Gastroesophageal sphincter (tissue), 4 donors: ENCODE measurements at regions not wholly inside any gene's neighbourhood (a gene's known extent, or its start where the extent isn't known, plus 50 kb on each side); places are given as distances from the start of the nearest gene placed in this dataset.

Experiments used
- ATAC-seq: fragments of 150-250 bp; one replicate; pipeline ENCODE4 v1.9.1; 2016; ENCODE audit warnings: mild to moderate bottlenecking, moderate library complexity
- H3K27ac ChIP-seq, 4 donors: fragments of 200-600 bp; sonication (generic) in 3 of 4; 1 replicate in 3 of 4; 2 replicates in 1 of 4; pipeline ENCODE4 v1.5.1; 2016 to 2019
- H3K27me3 ChIP-seq: fragments of 200-600 bp; sonication (generic); one replicate; pipeline ENCODE4 v1.5.1; 2019
- H3K36me3 ChIP-seq, 2 donors: fragments of 200-600 bp; sonication (generic); one replicate each; pipeline ENCODE4 v1.5.1; 2019; ENCODE audit warnings: control low read depth in 1 of 2
- H3K4me1 ChIP-seq, 3 donors: fragments of 200-600 bp; sonication (generic); 1 replicate in 2 of 3; 2 replicates in 1 of 3; pipeline ENCODE4 v1.5.1; 2016 to 2019; ENCODE audit warnings: control low read depth in 2 of 3
- H3K4me3 ChIP-seq, 2 donors: fragments of 200-600 bp; sonication (generic); one replicate each; pipeline ENCODE4 v1.5.1; 2019; ENCODE audit warnings: mild to moderate bottlenecking in 1 of 2, moderate library complexity in 1 of 2
- H3K9me3 ChIP-seq, 3 donors: fragments of 200-600 bp; sonication (generic); one replicate each; pipeline ENCODE4 v1.5.1; 2017 to 2019; ENCODE audit warnings: control low read depth in 2 of 3
- CTCF ChIP-seq, 4 experiments: fragments of 200-600 bp in 2 of 4; fragments of 450-650 bp in 2 of 4; sonication (generic) in 1 of 4; IDR thresholded peaks; one replicate each; pipeline ENCODE4 v1.5.1; 2017 to 2019; ENCODE audit warnings: antibody characterized with exemption in 4 of 4, mild to moderate bottlenecking in 2 of 4, moderate library complexity in 2 of 4
- EP300 ChIP-seq: sonication (generic); formaldehyde crosslinking; IDR thresholded peaks from one replicate; pipeline ENCODE4 v1.6.1; 2017; ENCODE audit warnings: antibody characterized with exemption, mild to moderate bottlenecking
- POLR2A ChIP-seq, 2 donors: fragments of 450-650 bp; IDR thresholded peaks; one replicate each; pipeline ENCODE4 v1.6.1; 2017; ENCODE audit warnings: antibody characterized with exemption in 2 of 2, mild to moderate bottlenecking in 2 of 2, moderate library complexity in 1 of 2
- POLR2AphosphoS5 ChIP-seq: sonication (generic); formaldehyde crosslinking; IDR thresholded peaks from one replicate; pipeline ENCODE4 v1.6.1; 2017; ENCODE audit warnings: antibody characterized with exemption
- WGBS, 2 donors: methylation state at CpG; one replicate each; pipeline ENCODE4 v1.1.5; 2018; ENCODE audit warnings: low coverage in 1 of 2; 5-methylcytosine and 5-hydroxymethylcytosine counted together

- peaks cover 0 to 16% (median 0%) of the 10 kb centered on the region in 3 donors for H3K9me3 ChIP-seq
- peaks cover 0 to 5% (median 0%) of the 10 kb centered on the region in 3 donors for H3K4me1 ChIP-seq
- WGBS, 2 donors = 78 to 81% methylated on average over 2 of the region's 2 CpGs
- H3K27me3 ChIP-seq = no peaks in the 10 kb centered on the region
- H3K36me3 ChIP-seq = no peaks in the 10 kb centered on the region
- no peak overlapping the region for H3K4me3 ChIP-seq
- no peak for TF ChIP-seq POLR2AphosphoS5
- no peak for TF ChIP-seq POLR2A (IDR thresholded peaks at IDR 0.05)
- TF ChIP-seq EP300 = no peak
- TF ChIP-seq CTCF (IDR thresholded peaks at IDR 0.05) = no peak
- no peak for ATAC-seq
- H3K27ac ChIP-seq = no peak overlapping the region
Observed at GRCh38 chr1:55981010-55981650, 598.2 kb downstream of the PLPP3 start.

GRCh38 chr1:55980582-55980981 lies 598.8 kb downstream of the PLPP3 start:
- no peaks in the 10 kb centered on the region for H3K36me3 ChIP-seq
- peaks cover 0 to 2% (median 0%) of the 10 kb centered on the region in 3 donors for H3K4me1 ChIP-seq
- TF ChIP-seq CTCF (IDR thresholded peaks at IDR 0.05) = no peak
- no peak for TF ChIP-seq POLR2AphosphoS5
- TF ChIP-seq EP300 = no peak
- no peak for TF ChIP-seq POLR2A (IDR thresholded peaks at IDR 0.05)
- H3K4me3 ChIP-seq = no peak overlapping the region
- H3K27me3 ChIP-seq = no peaks in the 10 kb centered on the region
- ATAC-seq = no peak
- H3K9me3 ChIP-seq = peaks cover 0 to 16% (median 0%) of the 10 kb centered on the region in 3 donors
- no peak overlapping the region for H3K27ac ChIP-seq
- WGBS, 2 donors = 78 to 83% methylated on average over 2 to 4 of the region's 4 CpGs

GRCh38 chr1:55974714-55975441 lies 604.5 kb downstream of the PLPP3 start:
- 23 to 40% methylated on average over 1 of the region's 1 CpG for WGBS, 2 donors
- H3K4me3 ChIP-seq = no peak overlapping the region

GRCh38 chr1:55970526-55971110 lies 608.7 kb downstream of the PLPP3 start:
- no peak overlapping the region for H3K27ac ChIP-seq
- TF ChIP-seq CTCF (IDR thresholded peaks at IDR 0.05) (no peak), POLR2AphosphoS5 (no peak), EP300 (no peak), POLR2A (IDR thresholded peaks at IDR 0.05) (no peak)
- H3K9me3 ChIP-seq = no peaks in the 10 kb centered on the region
- H3K27me3 ChIP-seq = no peaks in the 10 kb centered on the region
- ATAC-seq = no peak
- peaks cover 4 to 23% (median 5%) of the 10 kb centered on the region in 3 donors for H3K4me1 ChIP-seq
- no peaks in the 10 kb centered on the region for H3K36me3 ChIP-seq
- no peak overlapping the region for H3K4me3 ChIP-seq

More at GRCh38 chr1:55974714-55975441, 604.5 kb downstream of the PLPP3 start:
- Histone ChIP-seq H3K4me1 (peaks cover 4 to 23% (median 5%) of the 10 kb centered on the region in 3 donors), H3K9me3 (peaks cover 0 to 16% (median 0%) of the 10 kb centered on the region in 3 donors), H3K36me3 (no peaks in the 10 kb centered on the region), H3K27me3 (no peaks in the 10 kb centered on the region), H3K27ac (peak overlapping the region; percentile 39 to 75 (median 64))
- TF ChIP-seq POLR2AphosphoS5 (peak; percentile 46), CTCF (IDR thresholded peaks at IDR 0.05) (no peak)
- peak; percentile 78 for ATAC-seq
